M059J (cell line): ENCODE measurements at regions not wholly inside any gene's neighbourhood (a gene's known extent, or its start where the extent isn't known, plus 50 kb on each side); places are given as distances from the start of the nearest gene placed in this dataset.
A peak's percentile ranks its signal among the peaks of the same experiment; 100 is the strongest.
"Not testable (repeated sequence)": the region's sequence is repeated elsewhere in the genome, so short reads cannot be mapped to it uniquely, and the experiment has no call there.

Experiments
- DNase-seq: peaks from one replicate; pipeline ENCODE4 v3.0.0-alpha.2; 2012; ENCODE audit warnings: low read depth

DNA sequence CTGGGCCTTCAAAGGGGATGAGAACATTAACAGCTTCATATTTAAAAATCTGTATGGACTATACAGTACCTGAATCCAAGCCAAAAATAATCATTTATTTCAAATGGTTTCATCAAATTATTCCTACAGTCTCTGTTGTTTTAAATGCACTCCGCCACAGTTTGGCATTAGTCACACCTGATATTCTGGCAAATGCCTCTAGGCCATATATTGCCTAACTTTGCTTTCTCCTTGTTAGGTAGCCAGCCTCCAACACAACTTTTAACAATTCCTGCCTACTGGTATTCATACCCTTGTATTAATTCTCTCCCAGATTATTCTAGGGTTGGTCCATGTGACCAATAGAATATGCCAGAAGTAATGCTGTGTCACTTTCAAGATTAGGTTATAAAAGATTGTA is 146.6 kb upstream of the FANCL start:
- peak; percentile 5 for DNase-seq

DNA sequence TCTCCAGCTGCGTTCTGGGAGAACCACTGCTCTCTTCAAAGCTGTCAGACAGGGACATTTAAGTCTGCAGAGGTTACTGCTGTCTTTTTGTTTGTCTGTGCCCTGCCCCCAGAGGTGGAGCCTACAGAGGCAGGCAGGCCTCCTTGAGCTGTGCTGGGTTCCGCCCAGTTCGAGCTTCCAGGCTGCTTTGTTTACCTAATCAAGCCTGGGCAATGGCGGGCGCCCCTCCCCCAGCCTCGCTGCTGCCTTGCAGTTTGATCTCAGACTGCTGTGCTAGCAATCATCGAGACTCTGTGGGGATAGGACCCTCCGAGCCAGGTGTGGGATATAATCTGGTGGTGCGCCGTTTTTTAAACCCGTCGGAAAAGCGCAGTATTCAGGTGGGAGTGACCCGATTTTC is 145.8 kb upstream of the FANCL start:
- DNase-seq = not testable (repeated sequence)

DNA sequence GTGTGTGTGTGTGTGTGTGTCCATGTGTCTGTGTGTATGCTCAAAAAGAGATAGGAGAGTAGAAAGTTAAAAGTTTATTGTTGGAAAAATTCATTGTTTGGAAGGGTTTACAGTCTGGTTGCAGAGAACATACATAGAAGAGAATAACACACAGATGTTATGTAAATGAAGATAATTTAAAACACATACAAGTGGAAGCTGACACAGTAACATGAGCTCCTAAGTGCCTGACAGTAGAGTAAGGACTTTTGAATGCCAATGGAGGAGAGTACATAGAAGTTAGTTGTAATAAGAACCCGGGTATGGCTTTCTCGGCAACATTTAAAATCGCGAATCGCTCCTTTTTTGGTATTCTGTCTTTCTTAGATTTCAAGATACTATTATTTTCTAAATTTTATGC is 137.0 kb upstream of the FANCL start:
- DNase-seq = no peak

DNA sequence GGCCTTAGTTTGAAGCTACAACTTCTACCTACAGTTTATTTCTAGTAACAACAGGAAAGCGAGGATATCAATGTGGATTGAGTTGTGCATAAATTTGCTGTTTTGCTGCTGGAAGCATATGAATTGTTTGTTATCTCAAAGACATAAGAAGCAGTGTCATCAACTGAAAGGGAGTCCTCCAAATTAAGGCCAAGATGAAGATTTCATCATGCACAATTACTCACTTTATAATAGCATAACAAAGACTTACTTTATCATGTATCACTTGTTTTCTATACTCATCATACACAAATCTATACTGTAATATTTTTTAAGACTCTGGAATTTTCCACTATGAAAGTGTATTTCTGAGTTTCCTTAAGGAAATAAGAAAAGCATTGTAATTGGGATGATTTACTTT is 136.1 kb upstream of the FANCL start:
- no peak for DNase-seq

DNA sequence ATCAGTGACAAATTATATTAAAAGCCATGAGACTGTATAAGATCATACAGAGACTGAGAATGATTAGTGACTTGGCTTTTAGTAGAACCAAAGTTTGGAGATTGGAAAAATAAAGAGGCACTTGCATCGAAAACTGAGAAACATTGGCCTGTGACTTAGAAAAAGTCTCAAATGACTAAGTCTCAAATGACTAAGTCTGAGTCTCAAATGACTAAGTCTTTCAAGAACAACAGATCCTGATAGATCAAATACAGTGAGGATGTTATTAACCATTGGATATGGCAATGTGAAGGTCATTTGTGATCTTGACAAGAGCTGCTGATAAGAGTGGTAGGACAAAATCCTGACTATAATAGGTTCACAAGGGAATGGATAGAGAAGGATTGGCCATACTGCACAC is 135.5 kb upstream of the FANCL start:
- peak; percentile 15 for DNase-seq

DNA sequence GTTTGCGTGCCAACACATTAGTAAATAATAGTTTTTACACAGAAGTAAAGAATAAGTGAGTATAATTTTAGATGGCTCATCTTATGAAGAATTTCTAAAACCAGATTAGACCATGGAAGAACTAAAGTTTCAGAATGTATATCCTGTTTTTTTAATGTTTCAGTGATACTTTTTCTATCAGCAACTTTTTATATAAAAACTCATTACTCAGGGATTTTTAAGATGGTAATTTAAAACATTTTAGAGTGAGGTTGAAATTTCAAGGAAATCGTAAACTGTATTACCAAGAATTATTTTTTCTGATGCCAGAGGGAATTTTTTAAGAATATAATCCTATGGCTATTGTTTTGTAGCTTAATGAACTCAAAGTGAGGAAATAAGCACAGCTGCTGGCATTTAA is 128.5 kb upstream of the FANCL start:
- no peak for DNase-seq

DNA sequence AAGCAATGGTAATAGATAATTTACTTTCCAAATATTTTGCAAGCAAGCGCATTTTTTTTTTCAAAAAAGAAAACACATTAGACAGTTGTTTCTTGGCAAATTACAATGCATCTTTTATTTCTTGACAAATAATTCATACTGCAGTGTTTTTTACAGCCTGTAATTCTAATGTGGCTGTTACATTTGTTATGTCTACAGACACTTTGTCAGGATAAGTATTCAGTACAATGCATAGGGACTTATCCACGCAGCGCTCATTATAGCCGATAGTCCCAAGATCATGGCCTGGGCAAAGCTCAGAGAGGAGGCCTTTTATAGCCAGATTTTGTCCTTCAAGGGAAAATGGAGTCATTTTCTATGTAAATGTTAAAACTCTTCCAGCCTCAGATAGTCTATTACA is 123.0 kb upstream of the FANCL start:
- no peak for DNase-seq

- no peak for DNase-seq
Measured at GRCh38 chr2:58358026-58358425, 116.9 kb upstream of the FANCL start.

- no peak for DNase-seq
Measured at GRCh38 chr2:58357521-58357920, 116.4 kb upstream of the FANCL start.

DNA sequence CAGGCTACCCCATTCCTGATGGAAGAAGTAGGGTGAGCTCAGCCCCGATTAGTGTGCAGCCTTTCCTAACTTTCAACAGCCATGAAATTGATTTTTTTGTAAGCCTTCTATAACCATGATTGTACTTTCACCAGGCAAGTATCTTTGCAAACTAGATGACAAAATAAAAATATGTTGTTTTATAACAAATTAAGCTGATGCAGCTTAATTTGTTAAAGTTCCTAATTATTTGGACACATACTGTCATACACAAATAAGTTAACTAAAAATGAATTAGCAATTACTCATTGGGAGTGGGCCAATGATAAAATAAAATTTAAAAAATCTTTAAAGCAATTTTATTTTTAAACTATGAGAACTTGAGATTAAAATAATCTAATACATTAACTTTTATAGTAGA is 113.1 kb upstream of the FANCL start:
- no peak for DNase-seq

- DNase-seq = no peak
Measured at GRCh38 chr2:58350484-58350883, 109.4 kb upstream of the FANCL start.

DNA sequence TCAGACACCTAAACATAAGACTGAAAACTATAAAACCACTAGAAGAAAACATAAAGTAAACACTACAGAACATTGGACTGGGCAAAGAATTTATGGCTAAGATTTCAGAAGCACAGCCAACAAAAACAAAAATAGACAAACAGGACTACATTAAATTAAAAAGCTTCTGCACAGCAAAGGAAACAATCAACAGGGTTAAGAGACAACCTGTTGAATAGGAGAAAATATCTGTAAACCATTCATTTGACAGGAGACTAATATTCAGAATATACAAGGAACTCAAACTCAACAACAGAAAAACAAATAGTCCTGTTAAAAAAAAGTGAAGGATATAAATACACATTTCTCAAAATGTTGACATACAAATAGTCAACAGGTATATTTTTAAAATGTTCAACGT is 106.7 kb upstream of the FANCL start:
- no peak for DNase-seq

GRCh38 chr2:58341047-58341446 is 99.9 kb upstream of the FANCL start:
- DNase-seq = no peak

DNA sequence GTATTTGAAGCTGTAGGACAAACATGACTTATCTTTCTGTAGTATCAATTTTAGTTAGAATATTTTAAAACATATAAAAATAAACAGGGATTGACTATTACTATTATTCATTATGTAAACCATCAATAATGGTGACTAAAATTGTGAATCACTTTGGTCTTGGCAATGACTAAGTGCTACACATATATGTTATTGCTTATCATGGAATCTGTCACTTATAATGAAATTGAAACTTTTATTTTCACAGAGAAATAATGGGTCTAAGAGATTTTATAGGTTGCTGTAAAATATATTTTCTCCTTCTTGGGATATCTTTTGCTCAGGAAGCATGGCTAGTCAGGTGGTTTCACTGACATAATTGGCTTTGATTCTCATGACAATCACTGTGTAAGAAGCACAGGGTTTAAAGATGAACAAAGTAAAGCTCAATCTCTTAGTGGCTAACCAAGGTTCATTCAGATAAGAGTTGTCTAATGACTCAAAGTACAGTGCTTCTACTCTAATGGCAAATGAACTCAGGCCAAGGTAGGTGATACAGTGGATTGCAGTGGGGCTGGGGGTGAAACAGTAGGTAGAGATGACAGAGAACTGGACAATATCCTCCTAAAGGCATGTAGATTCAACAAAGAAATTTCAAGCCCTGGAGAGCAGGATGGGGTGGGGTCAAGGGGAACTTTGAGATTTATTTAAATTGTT is 98.6 kb upstream of the FANCL start:
- no peak for DNase-seq

DNA sequence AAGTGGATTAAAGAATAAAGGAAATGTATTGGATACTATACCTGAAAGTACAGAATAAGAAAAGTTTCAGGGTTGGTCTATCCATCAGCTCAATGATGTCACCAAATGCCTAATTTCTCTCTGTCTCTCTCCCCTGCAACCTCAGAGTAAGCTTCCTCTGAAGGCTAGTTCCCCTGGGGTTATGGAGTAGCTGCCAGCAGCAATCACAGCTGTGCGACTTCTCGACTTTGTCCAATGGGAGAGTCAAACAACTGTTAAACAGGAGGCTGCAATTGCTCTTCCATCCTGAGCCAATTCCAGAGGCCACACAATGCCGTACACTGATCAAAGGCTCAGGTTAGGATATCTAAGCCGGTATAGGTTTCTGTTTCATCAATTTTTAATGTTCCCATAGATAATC is 95.3 kb upstream of the FANCL start:
- no peak for DNase-seq

- DNase-seq = no peak
Measured at GRCh38 chr2:58334414-58334813, 93.3 kb upstream of the FANCL start.

GRCh38 chr2:58325296-58325895 is 84.3 kb upstream of the FANCL start:
- not testable (repeated sequence) for DNase-seq

GRCh38 chr2:58319481-58319880 is 78.4 kb upstream of the FANCL start:
- no peak for DNase-seq

- DNase-seq = not testable (repeated sequence)
Measured at GRCh38 chr2:58318949-58319348, 77.8 kb upstream of the FANCL start.

- DNase-seq = peak; percentile 8
Measured at GRCh38 chr2:58313926-58314325, 72.8 kb upstream of the FANCL start.

DNA sequence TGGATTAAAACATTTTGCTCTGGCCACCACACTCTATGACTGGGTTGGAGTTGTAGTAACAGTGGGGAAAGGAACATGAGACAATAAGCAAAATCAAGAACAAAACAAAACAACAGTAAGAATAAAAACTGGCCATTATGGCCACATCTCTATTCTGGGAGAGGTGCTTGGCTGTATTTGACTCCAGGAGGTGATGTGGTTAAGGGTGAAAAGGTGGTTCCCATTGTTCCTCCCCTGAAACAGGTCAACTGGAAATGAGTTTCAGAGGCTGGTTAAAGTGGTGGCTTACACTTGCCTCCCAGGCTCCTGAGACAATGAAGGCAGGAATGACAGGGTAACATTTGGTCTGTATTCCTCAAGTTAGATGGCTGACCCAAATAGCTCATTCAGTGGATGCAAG is 67.3 kb upstream of the FANCL start:
- DNase-seq = no peak

GRCh38 chr2:58304843-58305242 is 63.7 kb upstream of the FANCL start:
- no peak for DNase-seq

DNA sequence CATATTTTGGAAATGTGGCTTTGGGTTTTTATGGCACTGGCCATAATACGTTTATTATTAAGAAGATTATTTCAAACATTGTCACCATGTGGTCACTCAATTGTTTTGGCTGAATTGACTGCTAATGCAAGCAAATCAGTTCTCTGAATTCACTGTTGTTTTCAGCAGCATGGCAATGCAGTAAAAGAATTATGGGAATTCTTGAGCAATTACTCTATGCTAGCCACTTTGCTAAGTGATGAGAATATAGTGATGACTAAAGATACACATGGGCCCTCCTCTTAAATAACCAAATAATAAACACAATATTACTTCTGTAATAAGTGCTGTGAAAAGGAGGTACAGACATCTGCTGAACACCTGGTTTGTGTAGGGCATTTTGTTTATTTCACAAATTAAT is 58.0 kb upstream of the FANCL start:
- DNase-seq = no peak

- no peak for DNase-seq
Measured at GRCh38 chr2:58293056-58293455, 51.9 kb upstream of the FANCL start.
